Left lobe of liver (tissue), 2 donors: ENCODE measurements at regions not wholly inside any gene's neighbourhood (a gene's known extent, or its start where the extent isn't known, plus 50 kb on each side); places are given as distances from the start of the nearest gene placed in this dataset.
A peak's percentile ranks its signal among the peaks of the same experiment; 100 is the strongest.

Experiments used
- ATAC-seq: fragments of 200-7000 bp; cut with Tn5 transposase; one replicate; pipeline ENCODE4 v1.9.1; 2020; ENCODE audit warnings: mild to moderate bottlenecking, moderate library complexity
- DNase-seq: peaks from one replicate; pipeline ENCODE4 v3.0.0-alpha.2; 2020; ENCODE audit warnings: low spot score
- donor health status: DM: no; HTN: no; CAD: no; lungs with moderate emphysema.
- donor health status: DM: no; HTN: yes; CAD: no.

GRCh38 chr22:34038801-34039555 is 118.7 kb upstream of the LARGE1 start:
- DNase-seq (no peak), ATAC-seq (no peak)

GRCh38 chr22:34045311-34045710 is 125.0 kb upstream of the LARGE1 start:
- ATAC-seq: no peak

GRCh38 chr22:34055525-34056200 is 135.4 kb upstream of the LARGE1 start:
- DNase-seq (no peak), ATAC-seq (peak; percentile 51)

More at GRCh38 chr22:34045311-34045710, 125.0 kb upstream of the LARGE1 start:
- no peak for DNase-seq

GRCh38 chr22:34057726-34058125 is 137.4 kb upstream of the LARGE1 start:
- DNase-seq (no peak), ATAC-seq (no peak)

- ATAC-seq (no peak), DNase-seq (no peak)
Observed at GRCh38 chr22:34064696-34065095, 144.4 kb upstream of the LARGE1 start.

GRCh38 chr22:34067031-34067430 is 146.8 kb upstream of the LARGE1 start:
- no peak for ATAC-seq
- DNase-seq: no peak

- DNase-seq (no peak), ATAC-seq (no peak)
Observed at GRCh38 chr22:34068001-34068400, 147.7 kb upstream of the LARGE1 start.

GRCh38 chr22:34070051-34070450 is 149.8 kb upstream of the LARGE1 start:
- DNase-seq (no peak), ATAC-seq (no peak)

GRCh38 chr22:34070531-34070930 is 150.3 kb upstream of the LARGE1 start:
- ATAC-seq (no peak), DNase-seq (no peak)

GRCh38 chr22:34072585-34072984 is 152.3 kb upstream of the LARGE1 start:
- ATAC-seq (no peak), DNase-seq (no peak)

- DNase-seq (no peak), ATAC-seq (no peak)
Observed at GRCh38 chr22:34080433-34080832, 160.2 kb upstream of the LARGE1 start.

- DNase-seq (no peak), ATAC-seq (peak; percentile 24)
Observed at GRCh38 chr22:34096770-34097169, 176.5 kb upstream of the LARGE1 start.

GRCh38 chr22:34099278-34099677 is 179.0 kb upstream of the LARGE1 start:
- no peak for DNase-seq
- no peak for ATAC-seq

- DNase-seq (no peak), ATAC-seq (no peak)
Observed at GRCh38 chr22:34102633-34103032, 182.4 kb upstream of the LARGE1 start.

GRCh38 chr22:34105461-34106062 is 185.3 kb upstream of the LARGE1 start:
- peak; percentile 99 for ATAC-seq
- DNase-seq: peak; percentile 66

- no peak for ATAC-seq
- DNase-seq: no peak
Observed at GRCh38 chr22:34108168-34108567, 187.9 kb upstream of the LARGE1 start.

GRCh38 chr22:34111210-34111824 is 191.0 kb upstream of the LARGE1 start:
- DNase-seq (peak; percentile 48), ATAC-seq (peak; percentile 88)

GRCh38 chr22:34113381-34113780 is 193.1 kb upstream of the LARGE1 start:
- ATAC-seq (no peak), DNase-seq (no peak)

- ATAC-seq (no peak), DNase-seq (no peak)
Observed at GRCh38 chr22:34114406-34114805, 194.1 kb upstream of the LARGE1 start.

GRCh38 chr22:34115722-34116121 is 195.4 kb upstream of the LARGE1 start:
- DNase-seq (no peak), ATAC-seq (peak; percentile 88)

- no peak for DNase-seq
- ATAC-seq: peak; percentile 13
Observed at GRCh38 chr22:34116126-34116525, 195.8 kb upstream of the LARGE1 start.

- DNase-seq (no peak), ATAC-seq (no peak)
Observed at GRCh38 chr22:34122042-34122441, 201.8 kb upstream of the LARGE1 start.
